COLO668 (cell line): ENCODE measurements at regions not wholly inside any gene's neighbourhood (a gene's known extent, or its start where the extent isn't known, plus 50 kb on each side); places are given as distances from the start of the nearest gene placed in this dataset.

Experiments used
- DNase-seq: peaks from one replicate; lab custom pipeline; 2025; ENCODE audit not compliant: unreplicated experiment; lab: John Stamatoyannopoulos, UW

DNA sequence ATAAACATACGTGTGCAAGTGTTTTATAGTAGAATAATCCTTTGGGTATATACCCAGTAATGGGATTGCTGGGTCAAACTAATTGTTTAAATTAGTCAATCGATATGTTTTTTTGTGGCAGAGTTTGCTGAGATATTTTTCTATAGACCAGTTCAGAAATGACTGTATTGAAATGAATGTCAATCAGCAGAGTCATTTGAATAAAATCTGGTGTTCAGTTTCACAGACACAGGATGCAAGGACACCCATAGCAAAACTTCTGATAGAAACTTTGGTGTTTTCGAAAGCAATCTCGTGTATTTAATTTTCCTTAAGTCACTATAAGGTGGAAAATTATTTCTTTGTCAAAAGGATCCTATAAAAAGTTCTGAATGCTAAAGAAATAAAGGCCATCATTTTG, 434.4 kb downstream of the RAP2B start:
- no peak for DNase-seq

DNA sequence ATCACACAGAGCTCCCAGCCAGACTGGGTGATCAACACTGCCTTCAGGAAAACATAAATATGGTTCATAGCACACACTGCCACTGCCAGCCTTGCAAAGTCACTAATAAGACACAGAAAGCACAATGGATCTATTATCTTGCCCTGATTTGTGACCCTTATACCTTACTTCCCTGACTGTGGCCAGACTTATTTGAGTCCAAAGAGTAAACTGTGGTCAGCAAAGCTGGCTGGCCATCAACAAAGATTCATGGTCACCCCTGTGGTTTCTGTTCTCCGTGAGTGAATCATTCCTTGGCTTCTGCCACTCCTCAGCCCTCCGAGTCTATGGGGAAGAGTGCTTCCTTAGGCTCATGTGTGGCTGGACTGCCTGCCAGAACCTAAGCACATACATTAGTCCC, 437.7 kb downstream of the RAP2B start:
- no peak for DNase-seq

DNA sequence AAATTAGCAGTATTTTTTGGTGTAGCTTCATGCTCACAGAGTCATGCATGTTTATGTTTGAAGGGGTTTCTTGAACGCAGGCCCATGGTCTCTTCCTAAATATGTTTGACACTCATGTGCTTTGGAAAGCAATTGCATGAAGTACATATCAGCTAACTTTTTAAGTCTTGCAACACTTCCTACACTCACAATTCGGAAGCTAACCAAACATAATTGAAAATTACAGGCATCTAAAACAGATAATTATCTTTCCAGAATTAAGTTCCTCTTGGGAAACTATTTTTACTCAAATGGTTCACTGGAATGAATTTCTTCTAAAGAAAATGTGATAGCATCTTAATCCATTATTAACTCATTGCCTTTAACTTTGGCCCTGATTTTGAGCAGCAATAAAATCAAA, 438.9 kb downstream of the RAP2B start:
- DNase-seq = no peak

DNA sequence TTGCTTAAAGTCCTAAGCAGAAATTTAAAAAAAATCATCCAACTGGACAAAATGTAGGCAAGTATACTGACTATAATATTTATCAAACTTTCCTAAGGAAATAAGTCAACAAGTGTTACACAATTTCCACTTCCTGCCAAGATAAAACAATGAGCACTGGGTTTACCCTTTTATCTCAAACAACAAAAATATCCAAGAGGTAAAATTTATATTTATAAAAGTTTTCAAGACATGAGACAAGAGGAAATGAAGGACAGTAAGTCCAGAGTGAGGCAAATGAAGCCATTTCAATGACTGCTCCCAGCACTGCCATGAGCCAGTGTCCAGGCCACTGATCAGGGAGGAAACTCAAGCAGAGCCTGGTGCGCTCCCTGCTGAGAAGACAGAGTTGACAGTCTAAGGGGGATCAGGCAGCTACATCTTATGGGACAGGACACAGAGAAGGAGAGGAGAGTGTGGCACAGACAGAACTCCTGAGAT, 439.4 kb downstream of the RAP2B start:
- DNase-seq = no peak

DNA sequence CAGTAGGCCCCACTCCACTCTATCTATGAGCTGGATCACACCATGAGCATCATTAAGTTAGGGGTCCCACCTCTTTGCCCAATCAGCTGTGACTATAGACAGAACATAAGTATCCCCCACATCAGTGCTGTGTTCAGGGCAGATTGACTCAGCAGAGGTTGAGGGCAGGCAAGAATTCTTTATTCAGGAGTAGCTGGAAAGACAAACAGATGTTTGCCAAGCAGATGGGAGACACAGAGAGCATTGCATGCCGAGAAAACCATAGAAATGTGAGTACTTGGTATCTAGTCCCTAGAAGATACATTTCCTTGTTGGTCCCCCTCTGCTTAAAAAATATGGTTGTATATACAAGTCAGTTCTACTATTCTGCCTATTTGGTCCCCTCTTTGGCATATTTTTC, 440.8 kb downstream of the RAP2B start:
- no peak for DNase-seq

DNA sequence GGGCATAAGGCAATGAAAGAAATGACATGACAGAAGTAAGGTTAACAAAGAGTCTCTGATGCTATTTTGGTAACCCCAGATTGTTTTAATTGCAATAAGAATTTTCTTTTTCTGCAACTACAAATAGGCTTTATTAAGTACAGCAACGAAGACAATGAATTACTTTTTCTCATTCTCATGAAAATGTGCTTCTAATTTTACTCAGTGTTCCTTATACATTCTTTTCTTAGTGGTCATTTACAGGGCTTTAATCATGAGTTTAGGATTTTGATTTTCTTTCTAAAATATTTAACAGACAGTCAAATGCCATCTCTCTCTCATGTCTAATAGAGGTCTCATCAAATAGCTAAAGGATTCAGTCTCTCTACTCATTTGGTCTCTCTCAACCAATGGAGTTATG, 452.1 kb downstream of the RAP2B start:
- DNase-seq = no peak

DNA sequence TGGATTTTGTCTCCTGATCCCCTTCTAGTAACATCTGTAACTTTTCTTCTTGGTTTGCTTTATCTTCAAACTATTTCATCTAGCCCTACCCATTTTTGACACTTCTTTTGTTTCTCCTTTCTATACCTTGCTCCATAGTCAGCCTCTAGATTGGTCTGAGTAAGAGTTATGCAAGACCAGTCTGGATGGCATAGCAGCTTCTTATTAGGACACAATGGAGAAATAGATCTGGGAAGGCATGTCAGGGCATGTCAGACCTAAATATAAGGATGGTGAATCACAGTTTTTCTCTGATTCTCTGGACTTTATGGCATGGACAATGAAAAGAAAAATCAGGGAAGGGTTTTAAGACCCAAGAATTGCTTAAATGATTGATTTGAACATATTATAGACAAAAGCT, 452.5 kb downstream of the RAP2B start:
- no peak for DNase-seq

DNA sequence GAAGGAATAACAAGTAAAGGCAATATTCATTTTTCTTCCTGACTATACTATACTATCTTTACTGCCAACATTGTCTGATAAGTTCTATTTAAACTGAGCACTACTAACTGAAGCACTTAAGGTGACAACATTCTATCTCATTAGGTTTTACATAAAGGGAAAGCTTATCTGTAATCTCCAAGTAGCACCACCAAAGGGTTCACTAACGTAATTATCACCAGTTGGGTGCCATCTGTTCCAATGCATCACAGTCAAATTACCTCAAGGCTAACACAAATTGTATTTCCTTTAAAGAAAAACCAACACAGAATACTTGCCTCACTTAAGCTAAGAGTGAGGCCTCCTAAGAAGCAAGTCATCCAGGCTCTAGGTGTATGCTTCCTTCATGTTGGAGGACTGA, 453.8 kb downstream of the RAP2B start:
- no peak for DNase-seq

DNA sequence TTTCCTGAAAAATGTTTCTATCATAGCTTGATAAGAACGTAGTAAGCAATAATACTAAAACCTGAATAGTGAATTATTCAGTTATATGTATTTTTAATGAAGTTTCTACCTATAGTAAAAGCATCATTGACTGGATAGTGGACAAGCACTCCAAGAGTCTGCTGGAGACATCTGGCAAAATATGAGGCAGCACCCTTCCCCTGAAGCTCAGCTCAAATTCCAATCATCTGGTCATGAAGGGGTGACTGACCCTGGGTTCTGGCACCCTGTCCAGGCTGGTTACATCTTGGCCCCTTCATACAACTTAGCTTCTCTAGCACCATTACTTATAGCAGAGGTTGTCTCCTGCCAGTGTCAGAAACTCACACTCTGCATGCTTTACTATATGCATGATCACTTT, 455.4 kb downstream of the RAP2B start:
- no peak for DNase-seq

DNA sequence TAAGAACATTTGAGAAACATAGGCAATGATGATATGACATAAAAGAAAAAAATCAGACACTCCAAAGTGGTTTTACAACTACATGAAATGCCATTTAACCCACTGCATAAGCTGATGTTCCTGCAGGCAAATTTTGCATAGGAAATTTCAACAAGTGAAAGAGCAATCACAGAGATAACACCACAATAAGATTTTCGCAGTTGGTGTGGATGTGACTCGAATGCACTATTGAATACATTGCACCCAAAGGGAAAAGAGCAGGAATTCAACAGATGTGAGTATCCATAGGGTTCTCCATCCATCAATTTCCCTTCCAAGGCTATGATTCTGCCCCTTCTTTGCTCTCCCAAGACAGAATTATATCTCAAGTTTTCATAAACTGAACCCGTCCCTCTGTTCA, 456.1 kb downstream of the RAP2B start:
- no peak for DNase-seq

DNA sequence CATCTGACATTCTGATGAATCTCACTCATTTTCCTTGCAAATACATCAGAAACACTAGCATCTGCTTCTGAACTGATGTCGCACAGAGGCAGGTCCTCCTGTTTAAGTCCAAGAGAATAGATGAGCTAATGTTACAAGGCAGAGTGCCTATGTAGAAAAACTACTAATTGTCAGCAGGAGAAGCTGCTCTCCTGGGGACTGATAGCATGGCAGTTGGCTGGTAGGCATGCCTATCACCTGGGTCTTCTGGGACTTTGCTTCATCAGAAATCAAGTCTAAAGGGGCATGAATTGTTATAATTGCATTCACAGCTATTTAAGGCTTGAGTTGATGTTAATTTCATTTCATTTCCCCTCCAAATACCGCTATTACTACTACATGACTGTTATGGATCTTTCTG, 457.2 kb downstream of the RAP2B start:
- no peak for DNase-seq

DNA sequence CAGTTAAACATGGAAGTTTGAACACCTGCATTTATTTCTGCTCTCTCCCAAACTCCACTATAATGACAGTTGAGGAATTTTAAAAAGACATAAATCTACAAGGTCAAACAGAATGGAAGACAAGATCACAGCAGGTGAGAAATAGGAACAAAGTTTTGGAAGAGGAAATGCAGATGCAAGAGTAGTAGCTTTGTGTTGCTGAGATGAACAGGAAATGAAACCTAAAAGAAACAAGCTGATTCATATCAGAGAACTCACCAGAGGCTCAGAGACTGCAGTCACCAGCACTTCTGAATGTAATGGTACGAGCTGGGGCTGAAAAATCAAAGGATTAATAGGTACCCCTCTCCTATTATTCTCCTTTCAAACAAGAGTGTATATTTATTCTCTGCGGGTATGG, 459.9 kb downstream of the RAP2B start:
- DNase-seq = no peak

DNA sequence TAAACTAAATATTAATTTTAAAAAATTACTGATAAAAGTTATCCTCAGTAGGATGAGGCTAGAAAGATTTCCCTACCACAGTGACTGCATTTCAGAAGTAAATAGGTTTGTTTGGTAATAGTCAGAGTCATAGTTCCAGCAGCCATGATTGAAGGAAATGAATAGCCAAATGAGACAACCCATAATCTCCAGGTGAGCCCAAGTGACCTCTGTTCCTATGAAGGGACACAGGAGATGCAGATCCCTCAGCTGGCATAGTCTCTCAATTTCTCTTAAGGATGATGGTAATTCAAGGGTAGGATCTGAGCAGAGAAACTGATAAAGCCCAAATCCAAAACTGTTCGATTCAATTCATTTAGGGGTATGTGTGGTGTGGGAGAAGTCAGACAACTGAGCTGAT, 461.8 kb downstream of the RAP2B start:
- DNase-seq = no peak

DNA sequence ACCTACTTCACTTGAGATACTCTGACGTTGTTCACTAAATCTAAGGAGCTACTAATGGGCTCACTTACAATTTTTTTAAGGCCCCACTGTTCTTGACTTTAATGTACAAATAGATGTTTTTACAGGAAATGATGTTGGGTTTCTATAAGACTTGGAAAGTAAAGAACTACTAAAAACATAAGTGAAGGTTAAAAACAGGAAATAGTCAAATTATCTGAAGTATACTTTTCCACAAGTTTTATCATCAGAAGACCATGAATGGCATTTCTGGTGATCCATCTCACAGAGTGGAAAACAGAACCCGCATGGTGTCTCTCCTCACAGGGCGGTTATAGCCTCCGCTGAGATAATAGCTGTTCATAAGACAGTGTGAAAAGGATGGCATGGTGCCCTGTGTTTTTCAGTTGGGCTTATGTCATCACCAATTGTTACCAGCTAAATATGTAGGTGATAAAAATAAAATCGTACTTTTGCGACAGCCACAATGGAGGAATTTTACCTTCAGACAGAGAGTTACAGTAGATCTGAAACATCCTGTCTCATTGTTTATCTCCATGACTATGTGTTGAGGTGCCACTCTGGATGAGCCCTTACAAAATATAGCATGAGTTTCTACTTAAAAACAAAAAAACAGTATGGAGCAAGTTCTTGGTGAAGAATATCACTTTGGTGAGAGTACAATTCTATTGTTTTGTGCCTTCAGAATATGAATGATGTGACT, 462.4 kb downstream of the RAP2B start:
- DNase-seq = no peak

DNA sequence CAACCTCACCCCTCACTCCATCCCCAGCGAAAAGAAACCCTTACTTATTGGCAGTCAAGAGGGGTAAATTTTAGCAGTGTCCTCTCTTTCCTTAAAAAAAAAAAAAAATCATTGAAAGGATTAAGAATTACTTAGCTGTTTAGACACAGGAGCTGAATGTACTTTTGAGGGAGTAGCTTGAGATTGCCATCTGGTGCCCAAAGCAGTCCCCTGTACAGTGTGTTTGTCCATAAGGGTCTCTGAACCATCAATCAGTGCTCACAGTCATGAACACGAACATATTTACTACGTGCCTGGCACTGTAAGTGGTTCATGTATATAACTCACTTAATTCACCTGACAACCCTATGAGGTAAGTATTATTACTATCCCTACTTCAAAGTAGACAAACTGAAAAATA, 463.5 kb downstream of the RAP2B start:
- no peak for DNase-seq

DNA sequence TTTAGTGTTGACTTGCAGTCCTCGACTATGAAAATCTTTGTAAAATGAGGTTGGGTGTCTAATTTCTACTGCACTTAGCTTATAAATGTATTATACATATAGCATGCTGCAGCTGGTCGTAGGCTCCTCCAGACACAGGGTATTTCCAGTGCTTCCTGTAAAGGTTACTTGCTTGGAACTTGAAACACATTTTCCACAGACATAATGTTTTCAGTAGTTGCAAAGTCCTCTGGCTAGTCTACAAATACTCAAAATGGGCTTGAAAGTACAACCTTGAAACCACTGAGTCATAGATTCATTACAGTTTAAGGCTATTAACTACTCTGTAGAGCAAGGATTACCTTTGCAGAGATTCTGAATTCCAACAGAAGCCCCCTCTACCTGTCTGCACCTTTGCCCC, 464.1 kb downstream of the RAP2B start:
- no peak for DNase-seq

DNA sequence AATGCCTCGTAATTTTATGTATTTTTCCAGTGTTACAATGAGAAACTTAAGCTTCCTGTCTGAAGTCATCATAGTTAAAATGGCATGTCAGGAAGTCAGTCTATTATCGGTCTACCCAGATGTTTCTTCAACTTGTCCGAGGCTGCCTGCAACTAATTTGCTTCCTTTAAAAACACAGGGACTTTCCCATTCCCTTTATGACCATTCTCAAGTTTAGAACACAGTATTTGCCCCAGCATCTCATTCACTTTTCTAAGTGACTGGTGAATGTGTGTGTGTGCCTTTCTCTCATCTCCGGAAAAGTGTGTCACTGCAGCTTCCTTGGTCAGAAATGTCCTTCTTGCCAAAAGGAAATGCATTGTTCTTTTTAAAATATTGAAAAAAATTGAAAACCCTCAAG, 466.6 kb downstream of the RAP2B start:
- no peak for DNase-seq

DNA sequence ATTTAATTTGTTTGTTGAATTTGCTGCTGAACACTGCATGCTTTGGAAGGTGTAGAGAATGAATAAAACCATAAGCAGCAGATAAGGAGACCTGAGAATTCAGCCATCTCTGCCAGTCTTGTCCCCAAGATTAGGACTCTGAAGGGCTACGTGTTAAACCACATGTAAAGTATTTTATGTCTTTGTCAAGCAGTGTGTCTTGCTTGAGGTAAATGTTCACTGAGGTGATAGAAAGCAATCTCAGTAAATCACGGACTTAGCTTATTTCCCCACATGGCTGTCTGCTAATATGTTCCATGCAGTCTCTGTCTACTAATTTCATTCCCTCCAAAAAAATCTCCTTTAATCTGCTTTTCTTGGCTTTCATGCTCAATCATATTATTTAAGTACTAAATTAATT, 467.1 kb downstream of the RAP2B start:
- DNase-seq = no peak

DNA sequence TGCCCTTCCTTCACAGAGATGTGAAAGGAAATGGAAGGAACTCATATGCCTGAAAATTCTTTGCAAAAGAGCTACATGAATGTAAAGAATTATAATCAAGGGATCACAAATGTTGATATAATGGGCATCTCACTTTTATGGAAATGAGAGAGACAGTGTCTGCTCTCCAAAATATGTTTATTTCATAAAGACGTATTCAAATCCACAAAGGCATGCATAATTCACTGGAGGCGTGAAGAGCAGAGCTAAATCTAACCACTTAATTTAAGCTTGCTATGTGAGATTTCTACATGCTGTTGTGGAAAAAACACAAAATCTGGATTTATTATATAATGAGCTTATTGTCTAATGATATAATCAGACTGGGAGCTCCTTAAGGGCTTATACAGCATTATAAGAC, 469.1 kb downstream of the RAP2B start:
- DNase-seq = no peak

DNA sequence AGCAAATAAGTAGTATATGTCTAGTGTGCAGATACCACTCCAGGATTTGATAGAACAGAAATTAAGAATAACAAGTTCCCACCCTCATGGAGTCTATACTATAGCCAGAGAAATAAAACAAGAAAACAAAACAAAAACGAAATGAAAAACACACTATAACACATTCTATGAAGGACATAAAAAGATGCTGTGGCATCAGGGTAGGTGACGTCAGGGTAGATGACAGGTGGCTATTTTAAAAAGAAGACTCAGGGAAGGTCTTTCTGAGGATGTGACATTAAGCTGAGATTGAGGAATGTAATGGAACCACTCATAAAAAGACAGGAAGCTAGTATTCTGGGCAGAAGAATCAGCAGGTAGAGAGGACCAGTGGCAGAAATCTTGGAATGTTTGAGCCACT, 469.6 kb downstream of the RAP2B start:
- no peak for DNase-seq

DNA sequence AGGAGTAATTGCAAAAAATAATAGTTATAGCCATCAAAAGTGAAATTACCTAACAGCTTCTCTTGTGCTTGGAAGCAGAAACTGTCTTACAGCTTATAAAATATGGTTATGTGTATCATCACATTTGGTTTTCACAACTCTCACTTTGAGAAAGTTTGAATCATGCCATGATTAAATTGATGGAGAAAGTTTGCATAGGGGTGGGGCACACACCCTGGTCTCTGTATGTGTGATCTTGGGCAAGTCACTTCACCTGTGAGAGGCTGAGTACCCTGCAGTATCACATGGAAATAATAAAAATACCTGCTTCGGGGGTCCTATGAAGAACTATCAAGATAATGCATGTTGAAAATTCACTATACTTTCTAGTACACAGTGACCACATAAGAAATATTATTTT, 471.4 kb downstream of the RAP2B start:
- no peak for DNase-seq

DNA sequence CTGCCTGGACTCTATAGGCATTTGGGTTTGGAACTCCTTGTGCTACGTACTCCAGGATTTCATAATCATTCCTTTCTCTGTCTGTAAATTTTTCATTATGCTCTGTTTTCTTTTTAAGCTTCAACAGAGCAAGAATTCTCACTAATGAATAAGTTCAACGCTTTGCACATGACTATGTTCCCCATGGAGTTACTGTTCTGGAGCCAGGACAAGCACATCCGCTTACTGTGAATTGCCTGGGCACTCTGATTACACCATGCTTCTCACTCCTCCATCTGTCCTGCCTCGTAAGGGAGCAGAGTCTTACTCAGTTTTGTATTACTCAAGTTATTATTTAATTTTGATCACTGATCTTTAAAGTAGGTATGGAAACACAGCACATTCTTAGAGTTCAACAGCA, 472.7 kb downstream of the RAP2B start:
- no peak for DNase-seq

DNA sequence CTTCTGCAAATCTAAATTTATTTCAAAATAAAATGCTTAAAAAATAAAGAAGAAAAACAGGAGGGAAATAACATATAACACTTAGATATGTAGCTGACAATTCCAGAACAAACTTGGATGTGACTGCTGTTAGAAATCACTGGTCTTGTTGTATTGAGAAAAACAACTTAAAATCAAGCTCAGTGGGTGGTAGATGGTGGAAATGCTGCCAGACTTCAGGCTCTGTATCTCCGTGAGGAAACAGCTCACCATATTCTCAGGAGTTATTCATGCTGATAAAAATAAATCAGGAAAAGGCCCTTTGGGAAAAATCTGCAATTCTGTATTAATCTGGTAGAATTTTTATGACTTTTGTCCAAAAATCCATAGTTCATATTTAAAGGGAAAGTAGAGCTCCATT, 477.6 kb downstream of the RAP2B start:
- no peak for DNase-seq
